ENCODE measurements at regions not wholly inside any gene's neighbourhood (a gene's known extent, or its start where the extent isn't known, plus 50 kb on each side); places are given as distances from the start of the nearest gene placed in this dataset.
"Not testable (repeated sequence)": the region's sequence is repeated elsewhere in the genome, so short reads cannot be mapped to it uniquely, and the experiment has no call there.

GRCh38 chr1:64405833-64406232 is 64.1 kb upstream of the CACHD1 start:
- Histone ChIP-seq H3K4me1 (no peaks in the 10 kb centered on the region), H3K27ac (no peak overlapping the region), H3K36me3 (no peaks in the 10 kb centered on the region), H3K4me3 (no peak overlapping the region), H3K9me3 (no peaks in the 10 kb centered on the region), H3K27me3 (no peaks in the 10 kb centered on the region)
- WGBS, 5 donors = 68 to 92% (median 86%) methylated on average over 1 of the region's 1 CpG
- TF ChIP-seq POLR2AphosphoS5 (IDR thresholded peaks at IDR 0.05) = no peak
- TF ChIP-seq POLR2A (IDR thresholded peaks at IDR 0.05) = no peak
- no peak for TF ChIP-seq CTCF (IDR thresholded peaks at IDR 0.05)
- no peak for TF ChIP-seq EP300 (IDR thresholded peaks at IDR 0.05)
- no peak for DNase-seq
- intact Hi-C loops (cut with DNase I; ENCODE audit: low total_unique reads) = no loop called here

GRCh38 chr1:64410217-64410616 is 59.7 kb upstream of the CACHD1 start:
- Histone ChIP-seq H3K27ac (no peak overlapping the region), H3K9me3 (no peaks in the 10 kb centered on the region), H3K36me3 (no peaks in the 10 kb centered on the region), H3K4me1 (no peaks in the 10 kb centered on the region), H3K27me3 (no peaks in the 10 kb centered on the region), H3K4me3 (no peak overlapping the region)
- 88 to 100% (median 98%) methylated on average over 1 of the region's 1 CpG for WGBS, 5 donors
- TF ChIP-seq POLR2A (IDR thresholded peaks at IDR 0.05) = no peak
- no peak for TF ChIP-seq CTCF (IDR thresholded peaks at IDR 0.05)
- no peak for TF ChIP-seq POLR2AphosphoS5 (IDR thresholded peaks at IDR 0.05)
- TF ChIP-seq EP300 (IDR thresholded peaks at IDR 0.05) = no peak
- intact Hi-C loops (cut with DNase I; ENCODE audit: low total_unique reads) = no loop called here
- DNase-seq = no peak

- H3K4me1 ChIP-seq; H3K27me3 ChIP-seq; H3K4me3 ChIP-seq; H3K36me3 ChIP-seq; H3K27ac ChIP-seq; DNase-seq; H3K9me3 ChIP-seq; intact Hi-C loops (cut with DNase I; ENCODE audit: low total_unique reads): not testable (repeated sequence)
- WGBS, 5 donors = 94 to 98% (median 98%) methylated on average over 28 to 50 of the region's 56 CpGs; no CpG with 5 or more reads in 1 of the 5 donors
Observed at GRCh38 chr1:64414855-64415546, 54.9 kb upstream of the CACHD1 start.

- Histone ChIP-seq H3K9me3 (no peaks in the 10 kb centered on the region), H3K27ac (no peak overlapping the region), H3K4me1 (no peaks in the 10 kb centered on the region), H3K4me3 (no peak overlapping the region), H3K36me3 (no peaks in the 10 kb centered on the region), H3K27me3 (no peaks in the 10 kb centered on the region)
- DNase-seq = no peak
- intact Hi-C loops (cut with DNase I; ENCODE audit: low total_unique reads) = no loop called here
- 85 to 94% (median 92%) methylated on average over 3 of the region's 3 CpGs for WGBS, 5 donors
- no peak for TF ChIP-seq POLR2AphosphoS5 (IDR thresholded peaks at IDR 0.05)
- no peak for TF ChIP-seq EP300 (IDR thresholded peaks at IDR 0.05)
- TF ChIP-seq CTCF (IDR thresholded peaks at IDR 0.05) = no peak
- no peak for TF ChIP-seq POLR2A (IDR thresholded peaks at IDR 0.05)
Observed at GRCh38 chr1:64417803-64418202, 52.1 kb upstream of the CACHD1 start.

Small RNA genes in the stretch of these regions (small RNA-seq; reads per million reads assigned to genes)
- 0 reads per million in 4 donors for gene RNU7-62P

Data from stomach (tissue), 8 donors.